CD8-positive, alpha-beta memory T cell (primary cell): ENCODE measurements at regions not wholly inside any gene's neighbourhood (a gene's known extent, or its start where the extent isn't known, plus 50 kb on each side); places are given as distances from the start of the nearest gene placed in this dataset.
"Not testable (repeated sequence)": the region's sequence is repeated elsewhere in the genome, so short reads cannot be mapped to it uniquely, and the experiment has no call there.

ENCODE experiments used
- CTCF ChIA-PET: fragments of 350-600 bp; sonication (Branson Sonifier 250); formaldehyde crosslinking; loops from one replicate; lab custom pipeline; 2021; ENCODE audit warnings: antibody characterized with exemption; lab: Charles Lee
- POLR2A ChIA-PET: fragments of 350-600 bp; sonication (Branson Sonifier 250); formaldehyde crosslinking; loops from one replicate; lab custom pipeline; 2021; ENCODE audit warnings: antibody characterized with exemption; lab: Charles Lee
- DNase-seq, 5 donors: peaks; one replicate each; pipeline versions ENCODE4 v3.0.0 to v3.0.0-alpha.2; 2020 to 2022; ENCODE audit warnings: mixed read lengths in 1 of 5
- H3K27ac ChIP-seq: one replicate; pipeline ENCODE4 v1.7.0; 2013; ENCODE audit warnings: low read depth, mild to moderate bottlenecking, low read length, moderate library complexity
- H3K27me3 ChIP-seq: 2 replicates; pipeline ENCODE4 v1.7.0; 2013; ENCODE audit warnings: low read length, mild to moderate bottlenecking; ENCODE audit not compliant: insufficient read depth, poor library complexity, severe bottlenecking
- H3K36me3 ChIP-seq: 2 replicates; pipeline ENCODE4 v1.7.0; 2013; ENCODE audit warnings: mild to moderate bottlenecking, low read length, moderate library complexity; ENCODE audit not compliant: insufficient read depth
- H3K4me1 ChIP-seq: 2 replicates; pipeline ENCODE4 v1.7.0; 2013; ENCODE audit warnings: mild to moderate bottlenecking, low read length, moderate library complexity; ENCODE audit not compliant: insufficient read depth
- H3K4me3 ChIP-seq: 2 replicates; pipeline ENCODE4 v1.7.0; 2013; ENCODE audit warnings: mild to moderate bottlenecking, low read length
- H3K9me3 ChIP-seq: 2 replicates; pipeline ENCODE4 v1.7.0; 2013; ENCODE audit warnings: mild to moderate bottlenecking, low read length
- H3K27ac Mint-ChIP-seq, 8 donors: one replicate each; pipeline ENCODE4 v1.8.0; 2020 to 2021; ENCODE audit warnings: mixed read lengths in 8 of 8, mild to moderate bottlenecking in 6 of 8, inconsistent platforms in 3 of 8, moderate library complexity in 3 of 8
- H3K27me3 Mint-ChIP-seq, 2 donors: one replicate each; pipeline ENCODE4 v1.8.0; 2020 to 2021; ENCODE audit warnings: mixed read lengths in 2 of 2, mild to moderate bottlenecking in 1 of 2, moderate library complexity in 1 of 2
- H3K36me3 Mint-ChIP-seq, 3 donors: one replicate each; pipeline ENCODE4 v1.8.0; 2020 to 2021; ENCODE audit warnings: mixed read lengths in 3 of 3, inconsistent platforms in 1 of 3, mild to moderate bottlenecking in 1 of 3
- H3K4me1 Mint-ChIP-seq, 3 donors: one replicate each; pipeline ENCODE4 v1.8.0; 2020 to 2021; ENCODE audit warnings: mixed read lengths in 3 of 3, inconsistent platforms in 1 of 3, mild to moderate bottlenecking in 1 of 3
- H3K4me3 Mint-ChIP-seq, 7 donors: one replicate each; pipeline ENCODE4 v1.8.0; 2020 to 2021; ENCODE audit warnings: mixed read lengths in 7 of 7, mild to moderate bottlenecking in 6 of 7, moderate library complexity in 4 of 7, inconsistent platforms in 2 of 7
- H3K9me3 Mint-ChIP-seq, 5 donors: one replicate each; pipeline ENCODE4 v1.8.0; 2020 to 2022; ENCODE audit warnings: mixed read lengths in 5 of 5, mild to moderate bottlenecking in 3 of 5, moderate library complexity in 2 of 5, inconsistent platforms in 1 of 5

DNA sequence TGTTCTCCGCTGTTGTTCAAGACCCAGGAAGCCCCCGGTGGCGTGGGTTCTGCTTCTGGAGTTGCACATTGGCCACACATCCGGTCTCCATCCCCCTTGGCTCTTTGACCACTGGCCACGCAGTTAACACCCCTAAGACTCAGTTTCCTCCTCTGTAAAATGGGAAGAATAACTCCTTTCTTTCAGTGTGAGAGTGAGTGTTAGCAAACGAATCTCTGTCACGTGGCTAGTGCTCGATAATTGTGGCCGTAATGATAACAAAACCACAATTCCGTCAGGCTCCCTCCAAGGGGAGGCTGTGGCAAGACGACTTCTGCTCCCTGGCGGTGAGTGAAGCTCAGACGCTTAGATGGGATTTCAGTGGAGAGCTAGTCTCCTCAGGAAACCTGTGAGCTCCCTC lies 315.2 kb upstream of the B3GAT1 start:
- POLR2A ChIA-PET: no interaction called here

DNA sequence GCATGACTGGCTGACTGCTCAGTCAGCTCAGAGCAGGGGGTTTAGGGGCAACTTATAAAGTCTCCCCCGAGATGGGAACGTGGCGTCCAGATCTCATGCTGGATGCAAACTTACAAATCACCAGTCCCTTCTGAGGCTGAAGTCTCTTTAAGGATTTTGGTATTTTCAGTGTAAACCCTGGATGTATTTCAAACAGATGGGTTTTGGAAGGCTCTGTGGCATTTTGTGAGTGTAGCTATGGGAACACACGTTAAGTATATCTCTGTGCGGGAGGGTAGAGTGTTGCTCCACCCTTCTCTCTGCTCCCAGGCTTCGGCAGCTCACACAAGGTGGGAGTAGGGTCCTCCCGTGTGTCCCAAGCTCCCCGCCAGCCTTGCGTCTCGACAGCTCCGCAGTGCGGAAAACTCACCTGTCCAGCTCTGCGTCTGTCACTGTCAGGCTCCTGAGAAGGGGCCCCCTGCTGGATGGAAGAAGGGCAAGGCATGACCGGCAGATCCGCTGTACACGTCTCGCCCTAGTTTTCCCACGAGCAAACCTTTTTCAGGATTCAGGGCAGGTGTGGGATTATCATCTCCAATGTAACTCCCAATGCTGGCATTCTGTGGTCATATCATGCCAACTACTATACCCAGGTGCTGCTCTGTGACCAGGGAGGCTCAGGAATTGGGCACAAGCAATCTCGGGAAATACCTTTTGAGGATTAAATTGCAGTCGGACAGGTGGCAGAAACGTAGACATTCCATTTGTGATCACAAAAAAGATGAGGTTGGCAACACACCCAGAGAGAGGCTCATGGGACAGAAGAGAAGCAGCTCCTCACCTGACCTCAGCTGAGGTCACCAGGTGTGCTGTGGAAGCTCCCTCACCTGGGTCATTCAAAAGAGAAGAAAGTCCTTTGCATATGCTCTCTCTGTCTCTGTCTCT lies 313.9 kb upstream of the B3GAT1 start:
- H3K27ac ChIP-seq: no peak overlapping the region
- H3K27ac Mint-ChIP-seq: no peak overlapping the region
- ChIA-PET POLR2A (no interaction called here), CTCF (no interaction called here)
- H3K4me3 ChIP-seq: no peak overlapping the region
- no peak overlapping the region for H3K4me3 Mint-ChIP-seq
- no peaks in the 10 kb centered on the region for H3K36me3 Mint-ChIP-seq
- H3K27me3 Mint-ChIP-seq: peaks cover 11 to 36% of the 10 kb centered on the region in 2 donors
- no peaks in the 10 kb centered on the region for H3K36me3 ChIP-seq
- H3K4me1 Mint-ChIP-seq: no peaks in the 10 kb centered on the region
- peaks cover 0 to 2% (median 0%) of the 10 kb centered on the region in 5 donors for H3K9me3 Mint-ChIP-seq
- H3K4me1 ChIP-seq: no peaks in the 10 kb centered on the region
- no peaks in the 10 kb centered on the region for H3K27me3 ChIP-seq
- DNase-seq: no peak
- no peaks in the 10 kb centered on the region for H3K9me3 ChIP-seq

More for the DNA sequence above, 315.2 kb upstream of the B3GAT1 start:
- Histone ChIP-seq H3K27me3 (no peaks in the 10 kb centered on the region), H3K4me1 (no peaks in the 10 kb centered on the region), H3K36me3 (no peaks in the 10 kb centered on the region), H3K4me3 (no peak overlapping the region), H3K27ac (no peak overlapping the region), H3K9me3 (no peaks in the 10 kb centered on the region)
- Mint-ChIP-seq H3K27me3 (peaks cover 9 to 38% of the 10 kb centered on the region in 2 donors), H3K27ac (no peak overlapping the region), H3K36me3 (no peaks in the 10 kb centered on the region), H3K9me3 (peaks cover 0 to 2% (median 0%) of the 10 kb centered on the region in 5 donors), H3K4me3 (no peak overlapping the region), H3K4me1 (no peaks in the 10 kb centered on the region)
- CTCF ChIA-PET: no interaction called here
- no peak for DNase-seq

DNA sequence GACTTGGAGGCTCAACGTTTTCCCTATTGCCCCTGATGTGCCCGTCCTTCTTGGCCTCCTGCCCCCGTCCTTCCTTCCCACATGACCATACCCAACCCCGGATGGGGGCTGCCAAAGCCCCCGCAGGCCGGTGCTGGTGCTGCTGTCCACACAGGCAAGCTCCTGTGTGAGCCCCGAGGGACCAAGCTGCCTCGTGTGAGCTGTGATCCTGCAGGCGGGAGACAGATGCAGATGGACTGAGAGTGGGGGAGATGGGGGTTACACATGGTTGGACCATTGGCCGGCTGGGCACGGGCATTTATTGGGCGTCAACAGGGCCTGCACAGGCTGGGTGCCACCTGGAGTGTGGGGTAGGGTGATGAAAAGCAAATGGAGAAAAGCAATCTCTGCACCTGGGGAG lies 313.2 kb upstream of the B3GAT1 start:
- Histone ChIP-seq H3K9me3 (no peaks in the 10 kb centered on the region), H3K4me3 (no peak overlapping the region), H3K4me1 (no peaks in the 10 kb centered on the region), H3K36me3 (no peaks in the 10 kb centered on the region), H3K27ac (no peak overlapping the region), H3K27me3 (no peaks in the 10 kb centered on the region)
- ChIA-PET CTCF (no interaction called here), POLR2A (no interaction called here)
- no peaks in the 10 kb centered on the region for H3K36me3 Mint-ChIP-seq
- peaks cover 0 to 2% (median 1%) of the 10 kb centered on the region in 5 donors for H3K9me3 Mint-ChIP-seq
- peaks cover 11 to 36% of the 10 kb centered on the region in 2 donors for H3K27me3 Mint-ChIP-seq
- H3K4me1 Mint-ChIP-seq: no peaks in the 10 kb centered on the region
- no peak overlapping the region for H3K27ac Mint-ChIP-seq
- no peak for DNase-seq
- H3K4me3 Mint-ChIP-seq: no peak overlapping the region

DNA sequence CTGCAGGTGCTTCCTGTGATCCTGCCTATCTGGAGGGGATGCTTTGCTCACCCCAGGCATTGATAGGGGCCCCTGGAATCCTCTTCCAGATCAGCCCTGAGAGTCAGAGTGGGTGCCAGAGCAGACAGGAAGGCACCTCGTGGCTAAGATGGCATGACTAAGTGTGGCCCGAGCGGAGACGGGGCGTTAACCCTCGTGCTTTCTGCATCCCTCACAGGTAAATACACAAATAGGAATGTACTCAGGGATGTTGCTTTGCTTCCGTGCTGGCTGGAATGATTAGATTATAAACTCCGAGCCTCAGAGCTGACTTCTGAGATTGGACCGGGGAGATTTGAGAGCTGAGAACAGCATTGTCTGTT lies 312.7 kb upstream of the B3GAT1 start:
- Mint-ChIP-seq H3K27me3 (peaks cover 11 to 36% of the 10 kb centered on the region in 2 donors), H3K4me1 (no peaks in the 10 kb centered on the region), H3K9me3 (peaks cover 0 to 2% (median 1%) of the 10 kb centered on the region in 5 donors), H3K27ac (no peak overlapping the region), H3K4me3 (no peak overlapping the region), H3K36me3 (no peaks in the 10 kb centered on the region)
- Histone ChIP-seq H3K36me3 (no peaks in the 10 kb centered on the region), H3K4me1 (no peaks in the 10 kb centered on the region), H3K4me3 (no peak overlapping the region), H3K27ac (no peak overlapping the region), H3K9me3 (no peaks in the 10 kb centered on the region), H3K27me3 (no peaks in the 10 kb centered on the region)
- DNase-seq: no peak
- ChIA-PET CTCF (no interaction called here), POLR2A (no interaction called here)

DNA sequence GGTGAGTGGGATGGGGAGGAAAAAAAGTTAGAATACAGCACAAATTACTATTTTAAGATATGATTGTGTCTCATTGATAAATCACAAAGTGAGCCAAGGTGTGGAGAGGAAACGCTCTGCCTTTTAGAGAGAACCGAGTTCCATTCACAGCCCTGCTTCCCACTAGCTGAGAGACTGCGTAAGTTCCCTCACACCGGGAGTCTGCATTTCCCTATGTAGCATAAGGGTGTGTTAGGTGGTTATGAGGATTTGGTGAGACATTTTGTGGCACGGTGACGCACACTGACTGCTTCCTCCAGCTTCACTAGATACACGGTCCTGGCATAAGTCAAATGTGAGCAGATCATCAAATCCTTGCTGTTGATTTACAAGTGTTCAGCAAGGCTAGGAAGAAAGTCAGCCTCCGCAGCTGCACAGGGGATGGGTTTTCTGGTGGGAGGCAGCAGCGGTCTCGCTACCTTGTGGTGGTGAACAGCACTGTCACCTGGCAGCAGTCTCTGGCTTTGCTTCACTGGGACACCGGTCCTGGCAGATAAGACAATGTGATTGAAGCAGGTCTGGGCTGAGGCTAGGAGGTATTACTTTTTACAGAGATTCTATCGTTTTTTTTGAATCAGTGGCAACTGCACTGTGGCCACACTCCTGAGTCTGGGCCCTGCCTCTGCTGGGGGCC lies 312.2 kb upstream of the B3GAT1 start:
- H3K4me1 Mint-ChIP-seq: no peaks in the 10 kb centered on the region
- peaks cover 0 to 2% (median 1%) of the 10 kb centered on the region in 5 donors for H3K9me3 Mint-ChIP-seq
- Histone ChIP-seq H3K27me3 (no peaks in the 10 kb centered on the region), H3K4me1 (no peaks in the 10 kb centered on the region), H3K27ac (no peak overlapping the region), H3K9me3 (no peaks in the 10 kb centered on the region), H3K4me3 (no peak overlapping the region), H3K36me3 (no peaks in the 10 kb centered on the region)
- no peak for DNase-seq
- ChIA-PET CTCF (no interaction called here), POLR2A (no interaction called here)
- no peaks in the 10 kb centered on the region for H3K36me3 Mint-ChIP-seq
- peaks cover 11 to 36% of the 10 kb centered on the region in 2 donors for H3K27me3 Mint-ChIP-seq
- no peak overlapping the region for H3K4me3 Mint-ChIP-seq
- no peak overlapping the region for H3K27ac Mint-ChIP-seq

DNA sequence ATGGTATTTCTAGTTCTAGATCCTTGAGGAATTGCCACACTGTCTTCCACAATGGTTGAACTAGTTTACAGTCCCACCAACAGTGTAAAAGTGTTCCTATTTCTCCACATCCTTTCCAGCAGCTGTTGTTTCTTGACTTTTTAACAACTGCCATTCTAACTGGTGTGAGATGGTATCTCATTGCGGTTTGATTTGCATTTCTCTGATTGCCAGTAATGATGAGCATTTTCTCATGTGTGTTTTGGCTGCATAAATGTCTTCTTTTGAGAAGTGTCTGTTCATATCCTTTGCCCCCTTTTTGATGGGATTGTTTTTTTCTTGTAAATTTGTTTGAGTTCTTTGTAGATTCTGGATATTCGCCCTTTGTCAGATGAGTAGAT lies 308.6 kb upstream of the B3GAT1 start:
- H3K4me3 ChIP-seq, H3K27me3 ChIP-seq, CTCF ChIA-PET, H3K9me3 ChIP-seq, POLR2A ChIA-PET, DNase-seq, H3K4me1 ChIP-seq, H3K4me3 Mint-ChIP-seq, H3K36me3 Mint-ChIP-seq, H3K36me3 ChIP-seq, H3K9me3 Mint-ChIP-seq, H3K27ac ChIP-seq, H3K27ac Mint-ChIP-seq, H3K4me1 Mint-ChIP-seq: not testable (repeated sequence)
- H3K27me3 Mint-ChIP-seq: peaks cover 11 to 31% of the 10 kb centered on the region in 2 donors

DNA sequence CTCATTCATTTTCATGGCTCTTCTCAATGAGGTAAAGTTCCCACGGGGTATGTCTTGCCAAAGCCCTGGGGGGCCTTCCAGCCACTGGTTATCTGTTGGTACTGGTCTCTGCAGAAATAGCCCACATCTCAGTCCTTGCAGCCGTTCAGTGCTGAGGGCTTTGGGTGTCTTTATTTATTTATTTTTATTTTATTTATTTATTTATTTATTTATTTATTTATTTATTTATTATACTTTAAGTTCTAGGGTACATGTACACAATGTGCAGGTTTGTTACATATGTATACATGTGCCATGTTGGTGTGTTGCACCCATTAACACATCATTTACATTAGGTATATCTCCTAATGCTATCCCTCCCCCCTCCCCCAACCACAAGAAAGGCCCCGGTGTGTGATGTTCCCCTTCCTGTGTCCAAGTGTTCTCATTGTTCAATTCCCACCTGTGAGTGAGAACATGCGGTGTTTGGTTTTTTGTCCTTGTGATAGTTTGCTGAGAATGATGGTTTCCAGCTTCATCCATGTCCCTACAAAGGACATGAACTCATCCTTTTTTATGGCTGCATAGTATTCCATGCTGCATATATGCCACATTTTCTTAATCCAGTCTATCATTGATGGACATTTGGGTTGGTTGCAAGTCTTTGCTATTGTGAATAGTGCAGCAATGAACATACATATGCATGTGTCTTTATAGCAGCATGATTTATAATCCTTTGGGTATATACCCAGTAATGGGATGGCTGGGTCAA lies 308.1 kb upstream of the B3GAT1 start:
- H3K4me1 Mint-ChIP-seq, H3K9me3 ChIP-seq, H3K27ac Mint-ChIP-seq, H3K4me1 ChIP-seq, H3K36me3 ChIP-seq, H3K27me3 ChIP-seq, H3K36me3 Mint-ChIP-seq, H3K4me3 ChIP-seq, DNase-seq, H3K27ac ChIP-seq, H3K9me3 Mint-ChIP-seq, POLR2A ChIA-PET, H3K4me3 Mint-ChIP-seq, CTCF ChIA-PET: not testable (repeated sequence)
- peaks cover 7 to 25% of the 10 kb centered on the region in 2 donors for H3K27me3 Mint-ChIP-seq

DNA sequence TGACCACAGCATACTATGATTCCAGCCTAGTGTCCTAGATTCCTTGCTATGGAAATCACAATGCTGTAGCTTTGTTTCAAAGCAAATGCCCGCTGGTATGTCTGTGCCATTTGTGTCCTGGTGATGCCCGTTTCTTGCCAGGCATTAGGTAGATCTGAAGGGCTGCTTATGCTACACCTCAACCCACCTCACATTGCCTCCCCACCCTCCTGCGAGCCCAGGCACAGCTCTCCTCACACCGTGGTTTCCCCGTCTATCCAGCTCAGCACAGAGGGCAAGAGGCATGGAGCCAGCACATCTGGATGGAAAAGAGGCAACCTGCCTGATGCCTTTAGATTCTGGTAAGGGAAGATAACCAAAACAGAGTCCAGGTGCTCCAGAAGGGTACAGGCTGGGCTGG lies 307.4 kb upstream of the B3GAT1 start:
- Mint-ChIP-seq H3K36me3 (no peaks in the 10 kb centered on the region), H3K4me1 (no peaks in the 10 kb centered on the region), H3K27ac (no peak overlapping the region), H3K9me3 (peaks cover 0 to 2% (median 1%) of the 10 kb centered on the region in 5 donors), H3K27me3 (peaks cover 7 to 21% of the 10 kb centered on the region in 2 donors), H3K4me3 (no peak overlapping the region)
- Histone ChIP-seq H3K9me3 (no peaks in the 10 kb centered on the region), H3K36me3 (no peaks in the 10 kb centered on the region), H3K27me3 (no peaks in the 10 kb centered on the region), H3K27ac (no peak overlapping the region), H3K4me1 (no peaks in the 10 kb centered on the region), H3K4me3 (no peak overlapping the region)
- DNase-seq: no peak
- ChIA-PET POLR2A (no interaction called here), CTCF (no interaction called here)
